ENCODE measurements at regions not wholly inside any gene's neighbourhood (a gene's known extent, or its start where the extent isn't known, plus 50 kb on each side); places are given as distances from the start of the nearest gene placed in this dataset.

DNA sequence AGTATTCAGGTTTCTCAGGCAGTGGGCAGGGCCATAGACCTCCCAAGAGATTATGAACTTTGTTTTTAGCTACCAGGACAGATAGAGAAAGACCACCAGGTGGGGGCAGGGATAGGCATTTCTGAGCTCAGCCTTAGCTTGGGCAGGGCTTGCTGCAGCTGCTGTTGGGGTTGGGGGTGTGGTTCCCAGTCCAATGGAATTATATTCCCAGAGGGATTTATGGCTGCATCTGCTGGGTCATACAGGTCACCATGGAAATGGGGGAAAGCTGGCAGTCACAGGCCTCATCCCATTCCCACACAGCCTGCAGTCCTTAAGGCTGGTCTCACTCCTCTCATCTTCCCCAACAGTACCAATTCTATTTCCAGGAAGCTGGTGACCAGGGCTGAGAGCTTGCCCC is 144.6 kb upstream of the ZPLD1 start:
- TF ChIP-seq SIX5 (IDR thresholded peaks at IDR 0.05; ENCODE audit: low read depth, low read length, severe bottlenecking) (no peak), EP300 (IDR thresholded peaks at IDR 0.05; ENCODE audit: borderline replicate concordance in 1 of 2, control insufficient read depth in 1 of 2, low read depth in 2 of 2, low read length in 2 of 2) (no peak), EZH2 (IDR thresholded peaks at IDR 0.05; ENCODE audit: borderline replicate concordance, control insufficient read depth, low read depth, low read length) (no peak)
